ENCODE measurements at regions not wholly inside any gene's neighbourhood (a gene's known extent, or its start where the extent isn't known, plus 50 kb on each side); places are given as distances from the start of the nearest gene placed in this dataset.

- ChIA-PET POLR2A (no interaction called here), CTCF (no interaction called here)
- no peak overlapping the region for H3K4me3 ChIP-seq (ENCODE audit: low read depth, low read length)
- peaks cover 2% of the 10 kb centered on the region; the same call in 1 of the 2 replicates for H3K27me3 ChIP-seq (ENCODE audit: control insufficient read depth, insufficient read depth, low read length)
- no peak for TF ChIP-seq CTCF (IDR thresholded peaks at IDR 0.05; ENCODE audit: insufficient read depth, low read depth, low read length)
- H3K36me3 ChIP-seq (ENCODE audit: control insufficient read depth, insufficient read depth, low read length) = no peaks in the 10 kb centered on the region
- no peak for DNase-seq (ENCODE audit: low read depth)
Observed at GRCh38 chr1:232886271-232886670, 64.1 kb upstream of the NTPCR start.

GRCh38 chr1:232890340-232890943 lies 60.0 kb upstream of the NTPCR start:
- DNase-seq (ENCODE audit: low read depth) = no peak
- CTCF ChIA-PET = interaction anchor here (1.2 to 1.8 kb wide), 3 partner anchors 9 to 12 kb away, joined by 3 to 10 read pairs (median 5); no protein-coding TSS in a partner anchor
- POLR2A ChIA-PET = no interaction called here

GRCh38 chr1:232891071-232891470 lies 59.3 kb upstream of the NTPCR start:
- TF ChIP-seq CTCF (IDR thresholded peaks at IDR 0.05; ENCODE audit: insufficient read depth, low read depth, low read length) = no peak
- Histone ChIP-seq H3K4me3 (ENCODE audit: low read depth, low read length) (no peak overlapping the region), H3K36me3 (ENCODE audit: control insufficient read depth, insufficient read depth, low read length) (no peaks in the 10 kb centered on the region), H3K27me3 (ENCODE audit: control insufficient read depth, insufficient read depth, low read length) (no peaks in the 10 kb centered on the region)
- POLR2A ChIA-PET = no interaction called here
- CTCF ChIA-PET = interaction anchor here (0.9 to 1.8 kb wide), 3 partner anchors 9 to 71 kb away, joined by 3 to 10 read pairs (median 5); no protein-coding TSS in a partner anchor
- peak; percentile 79 for DNase-seq (ENCODE audit: low read depth)

More at GRCh38 chr1:232890340-232890943, 60.0 kb upstream of the NTPCR start:
- 0 out of 2 replicates have a peak, but pooled peaks cover 2% of the 10 kb centered on the region for H3K27me3 ChIP-seq (ENCODE audit: control insufficient read depth, insufficient read depth, low read length)
- H3K4me3 ChIP-seq (ENCODE audit: low read depth, low read length) = no peak overlapping the region
- no peak for TF ChIP-seq CTCF (IDR thresholded peaks at IDR 0.05; ENCODE audit: insufficient read depth, low read depth, low read length)
- H3K36me3 ChIP-seq (ENCODE audit: control insufficient read depth, insufficient read depth, low read length) = no peaks in the 10 kb centered on the region

GRCh38 chr1:232891656-232892317 lies 58.6 kb upstream of the NTPCR start:
- TF ChIP-seq CTCF (IDR thresholded peaks at IDR 0.05; ENCODE audit: insufficient read depth, low read depth, low read length) = no peak
- ChIA-PET POLR2A (no interaction called here), CTCF (interaction anchor here (0.9 to 1.8 kb wide), 4 partner anchors 10 to 70 kb away, joined by 3 to 10 read pairs (median 4); no protein-coding TSS in a partner anchor)
- Histone ChIP-seq H3K4me3 (ENCODE audit: low read depth, low read length) (no peak overlapping the region), H3K27me3 (ENCODE audit: control insufficient read depth, insufficient read depth, low read length) (no peaks in the 10 kb centered on the region), H3K36me3 (ENCODE audit: control insufficient read depth, insufficient read depth, low read length) (no peaks in the 10 kb centered on the region)
- DNase-seq (ENCODE audit: low read depth) = no peak

- H3K36me3 ChIP-seq (ENCODE audit: control insufficient read depth, insufficient read depth, low read length) = no peaks in the 10 kb centered on the region
- CTCF ChIA-PET = interaction anchor here (1.2 kb wide), 1 partner anchor 14 kb away, joined by 5 read pairs; no protein-coding TSS in a partner anchor
- H3K4me3 ChIP-seq (ENCODE audit: low read depth, low read length) = no peak overlapping the region
- H3K27me3 ChIP-seq (ENCODE audit: control insufficient read depth, insufficient read depth, low read length) = no peaks in the 10 kb centered on the region
- no peak for TF ChIP-seq CTCF (IDR thresholded peaks at IDR 0.05; ENCODE audit: insufficient read depth, low read depth, low read length)
- no peak for DNase-seq (ENCODE audit: low read depth)
- POLR2A ChIA-PET = no interaction called here
Observed at GRCh38 chr1:232893481-232894313, 56.7 kb upstream of the NTPCR start.
